ENCODE measurements at regions not wholly inside any gene's neighbourhood (a gene's known extent, or its start where the extent isn't known, plus 50 kb on each side); places are given as distances from the start of the nearest gene placed in this dataset.

DNA sequence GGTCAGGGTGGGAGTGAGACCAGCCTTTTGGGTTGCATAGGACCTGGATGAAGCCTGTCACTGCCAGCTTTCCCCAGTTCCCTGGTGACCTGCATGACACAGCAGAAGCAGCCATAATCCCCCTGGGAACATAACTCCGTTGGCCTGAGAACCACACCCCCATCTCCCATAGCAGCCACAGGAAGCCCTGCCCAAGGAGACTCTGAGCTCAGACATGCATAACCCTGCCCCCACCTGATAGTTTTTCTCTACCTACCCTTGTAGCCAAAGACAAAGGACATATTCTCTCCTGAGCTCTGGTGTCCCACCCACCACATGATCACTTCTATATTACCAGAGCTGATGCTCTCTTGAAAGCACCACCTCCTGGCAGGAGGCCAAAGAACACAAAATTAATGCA lies 413.5 kb upstream of the HTR2A start:
- DNase-seq = no peak
- H3K9me3 Mint-ChIP-seq (ENCODE audit: insufficient read depth) = peaks cover 2% of the 10 kb centered on the region
- intact Hi-C loops (cut with micrococcal nuclease) = no loop called here
- ChIA-PET POLR2A (no interaction called here), CTCF (no interaction called here)
- H3K36me3 ChIP-seq (replicated peaks in 1 of 2; ENCODE audit: control extremely low read depth in 1 of 2, control insufficient read depth in 1 of 2, extremely low read depth in 1 of 2, insufficient read depth in 2 of 2, low read length in 1 of 2) = no peaks in the 10 kb centered on the region
- no peak overlapping the region for H3K27ac ChIP-seq (ENCODE audit: low read length in 2 of 2)
- no peak overlapping the region for H3K27ac Mint-ChIP-seq
- peaks cover 3% of the 10 kb centered on the region for H3K27me3 Mint-ChIP-seq
- H3K79me2 ChIP-seq (ENCODE audit: control insufficient read depth, insufficient read depth, low read length) = no peaks in the 10 kb centered on the region
- peaks cover 0 to 3% (median 0%) of the 10 kb centered on the region in 4 experiments for H3K27me3 ChIP-seq (replicated peaks in 1 of 4; ENCODE audit: control extremely low read depth in 1 of 4, control insufficient read depth in 3 of 4, insufficient read depth in 4 of 4, low read length in 3 of 4)
- H2AFZ ChIP-seq (ENCODE audit: insufficient read depth, low read depth, low read length, poor library complexity, severe bottlenecking) = no peak overlapping the region
- TF ChIP-seq, protein P1, sequence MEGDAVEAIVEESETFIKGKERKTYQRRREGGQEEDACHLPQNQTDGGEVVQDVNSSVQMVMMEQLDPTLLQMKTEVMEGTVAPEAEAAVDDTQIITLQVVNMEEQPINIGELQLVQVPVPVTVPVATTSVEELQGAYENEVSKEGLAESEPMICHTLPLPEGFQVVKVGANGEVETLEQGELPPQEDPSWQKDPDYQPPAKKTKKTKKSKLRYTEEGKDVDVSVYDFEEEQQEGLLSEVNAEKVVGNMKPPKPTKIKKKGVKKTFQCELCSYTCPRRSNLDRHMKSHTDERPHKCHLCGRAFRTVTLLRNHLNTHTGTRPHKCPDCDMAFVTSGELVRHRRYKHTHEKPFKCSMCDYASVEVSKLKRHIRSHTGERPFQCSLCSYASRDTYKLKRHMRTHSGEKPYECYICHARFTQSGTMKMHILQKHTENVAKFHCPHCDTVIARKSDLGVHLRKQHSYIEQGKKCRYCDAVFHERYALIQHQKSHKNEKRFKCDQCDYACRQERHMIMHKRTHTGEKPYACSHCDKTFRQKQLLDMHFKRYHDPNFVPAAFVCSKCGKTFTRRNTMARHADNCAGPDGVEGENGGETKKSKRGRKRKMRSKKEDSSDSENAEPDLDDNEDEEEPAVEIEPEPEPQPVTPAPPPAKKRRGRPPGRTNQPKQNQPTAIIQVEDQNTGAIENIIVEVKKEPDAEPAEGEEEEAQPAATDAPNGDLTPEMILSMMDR (IDR thresholded peaks at IDR 0.05) = no peak
- TF ChIP-seq EZH2 (IDR thresholded peaks at IDR 0.05; ENCODE audit: borderline replicate concordance, insufficient read depth, low read depth, low read length, poor library complexity, severe bottlenecking) = no peak
- H3K4me3 Mint-ChIP-seq = no peak overlapping the region
- H3K4me2 ChIP-seq (replicated peaks; ENCODE audit: low read depth, low read length, poor library complexity, severe bottlenecking) = no peak overlapping the region
- WGBS (ENCODE audit: insufficient coverage) = 5% methylated on average over 1 of the region's 1 CpG
- no peaks in the 10 kb centered on the region for H4K20me1 ChIP-seq (ENCODE audit: control insufficient read depth, insufficient read depth, low read length, poor library complexity, severe bottlenecking)
- H3K4me3 ChIP-seq (ENCODE audit: control extremely low read depth in 1 of 5, extremely low read depth in 1 of 5, insufficient read depth in 1 of 5, low read depth in 2 of 5, low read length in 4 of 5) = no peak overlapping the region
- H3K9me3 ChIP-seq (ENCODE audit: control extremely low read depth in 1 of 3, control insufficient read depth in 2 of 3, insufficient read depth in 1 of 3, low read length in 2 of 3) = peaks cover 0 to 9% (median 0%) of the 10 kb centered on the region in 3 donors
- ATAC-seq (ENCODE audit: low read depth) = no peak
- no peak overlapping the region for H3K9ac ChIP-seq (ENCODE audit: low read length)
- H3K4me1 Mint-ChIP-seq = no peaks in the 10 kb centered on the region
- H3K4me1 ChIP-seq (ENCODE audit: control insufficient read depth in 2 of 2, insufficient read depth in 2 of 2, low read length in 2 of 2) = no peaks in the 10 kb centered on the region

DNA sequence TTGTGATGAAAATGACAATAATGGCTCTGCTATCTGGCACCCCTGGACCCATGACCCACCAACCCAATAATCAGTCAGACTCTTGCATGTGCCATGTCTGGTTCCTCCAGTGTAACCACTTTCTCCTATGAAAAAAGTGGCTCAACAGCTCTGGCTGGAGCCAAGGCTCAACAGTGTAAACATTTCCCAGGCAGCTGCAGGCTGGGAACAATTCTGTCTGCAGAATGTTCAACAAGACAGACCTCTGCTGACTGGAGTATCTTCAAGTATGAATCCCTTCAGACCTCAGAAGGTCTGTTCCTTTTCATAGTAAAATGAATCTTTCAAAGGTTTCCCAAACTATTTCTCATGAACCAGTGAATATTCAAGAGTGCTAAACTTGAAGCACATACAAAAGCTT lies 410.1 kb upstream of the HTR2A start:
- no peak for DNase-seq
- Histone ChIP-seq H3K27me3 (replicated peaks in 1 of 4; ENCODE audit: control extremely low read depth in 1 of 4, control insufficient read depth in 3 of 4, insufficient read depth in 4 of 4, low read length in 3 of 4) (peaks cover 0 to 3% (median 0%) of the 10 kb centered on the region in 4 experiments), H3K27ac (ENCODE audit: low read length in 2 of 2) (no peak overlapping the region), H2AFZ (ENCODE audit: insufficient read depth, low read depth, low read length, poor library complexity, severe bottlenecking) (no peak overlapping the region), H4K20me1 (ENCODE audit: control insufficient read depth, insufficient read depth, low read length, poor library complexity, severe bottlenecking) (no peaks in the 10 kb centered on the region), H3K79me2 (ENCODE audit: control insufficient read depth, insufficient read depth, low read length) (no peaks in the 10 kb centered on the region), H3K9me3 (ENCODE audit: control extremely low read depth in 1 of 3, control insufficient read depth in 2 of 3, insufficient read depth in 1 of 3, low read length in 2 of 3) (peaks cover 0 to 9% (median 0%) of the 10 kb centered on the region in 3 donors), H3K9ac (ENCODE audit: low read length) (no peak overlapping the region), H3K4me2 (replicated peaks; ENCODE audit: low read depth, low read length, poor library complexity, severe bottlenecking) (no peak overlapping the region), H3K36me3 (replicated peaks in 1 of 2; ENCODE audit: control extremely low read depth in 1 of 2, control insufficient read depth in 1 of 2, extremely low read depth in 1 of 2, insufficient read depth in 2 of 2, low read length in 1 of 2) (no peaks in the 10 kb centered on the region), H3K4me3 (ENCODE audit: control extremely low read depth in 1 of 5, extremely low read depth in 1 of 5, insufficient read depth in 1 of 5, low read depth in 2 of 5, low read length in 4 of 5) (no peak overlapping the region), H3K4me1 (ENCODE audit: control insufficient read depth in 2 of 2, insufficient read depth in 2 of 2, low read length in 2 of 2) (no peaks in the 10 kb centered on the region)
- Mint-ChIP-seq H3K9me3 (ENCODE audit: insufficient read depth) (peaks cover 2% of the 10 kb centered on the region), H3K27me3 (peaks cover 3% of the 10 kb centered on the region), H3K4me3 (no peak overlapping the region), H3K27ac (no peak overlapping the region), H3K4me1 (no peaks in the 10 kb centered on the region)
- intact Hi-C loops (cut with micrococcal nuclease) = no loop called here
- TF ChIP-seq, protein P1 (IDR thresholded peaks at IDR 0.05) = no peak
- no peak for TF ChIP-seq EZH2 (IDR thresholded peaks at IDR 0.05; ENCODE audit: borderline replicate concordance, insufficient read depth, low read depth, low read length, poor library complexity, severe bottlenecking)
- ChIA-PET POLR2A (no interaction called here), CTCF (no interaction called here)
- ATAC-seq (ENCODE audit: low read depth) = no peak

Data from B cell (primary cell).